ENCODE measurements at regions not wholly inside any gene's neighbourhood (a gene's known extent, or its start where the extent isn't known, plus 50 kb on each side); places are given as distances from the start of the nearest gene placed in this dataset.
"Not testable (repeated sequence)": the region's sequence is repeated elsewhere in the genome, so short reads cannot be mapped to it uniquely, and the experiment has no call there.

DNA sequence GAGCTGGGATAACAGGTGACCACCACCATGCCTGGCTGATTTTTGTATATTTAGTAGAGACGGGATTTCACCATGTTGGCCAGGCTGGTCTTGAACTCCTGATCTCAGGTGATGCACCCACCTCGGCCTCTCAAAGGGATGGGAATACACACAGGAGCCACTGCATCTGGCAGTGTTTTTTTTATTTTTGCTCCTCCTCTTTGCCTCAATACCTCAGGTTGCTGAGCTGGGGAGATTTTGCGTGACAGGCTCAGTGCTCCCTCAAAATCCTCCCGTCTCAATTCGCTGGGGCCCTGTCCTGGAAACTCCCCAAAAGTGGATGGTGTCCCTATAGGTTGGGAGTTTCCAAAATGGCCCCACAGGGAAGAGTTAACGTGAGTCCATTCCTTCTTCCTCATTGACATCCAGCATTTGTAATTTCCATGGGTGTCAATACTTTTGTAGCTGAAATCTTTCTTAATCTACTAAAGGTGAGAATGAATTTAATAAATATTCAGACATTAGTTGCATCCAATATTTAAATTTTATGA is 71.8 kb downstream of the GGTLC2 start:
- no peak for DNase-seq (ENCODE audit: low read depth)

DNA sequence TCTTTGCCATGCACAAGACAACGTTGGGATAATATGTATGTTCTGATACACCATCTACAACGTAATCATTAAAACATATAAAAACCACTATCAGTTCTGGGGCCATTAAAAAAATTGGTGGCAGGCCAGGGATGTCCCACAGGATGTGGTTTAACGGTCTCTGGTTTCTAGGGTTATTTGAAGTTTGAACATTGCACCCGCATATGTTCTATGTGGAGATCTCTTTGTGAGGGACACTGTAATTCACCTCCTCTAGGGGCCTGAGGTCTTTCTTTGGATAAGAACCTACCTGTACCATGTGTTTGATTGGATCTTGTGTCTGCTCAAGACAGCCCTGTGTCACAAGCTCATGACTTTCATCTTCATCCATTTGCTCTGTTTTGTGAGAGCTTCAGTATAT is 73.2 kb downstream of the GGTLC2 start:
- DNase-seq (ENCODE audit: low read depth) = no peak

DNA sequence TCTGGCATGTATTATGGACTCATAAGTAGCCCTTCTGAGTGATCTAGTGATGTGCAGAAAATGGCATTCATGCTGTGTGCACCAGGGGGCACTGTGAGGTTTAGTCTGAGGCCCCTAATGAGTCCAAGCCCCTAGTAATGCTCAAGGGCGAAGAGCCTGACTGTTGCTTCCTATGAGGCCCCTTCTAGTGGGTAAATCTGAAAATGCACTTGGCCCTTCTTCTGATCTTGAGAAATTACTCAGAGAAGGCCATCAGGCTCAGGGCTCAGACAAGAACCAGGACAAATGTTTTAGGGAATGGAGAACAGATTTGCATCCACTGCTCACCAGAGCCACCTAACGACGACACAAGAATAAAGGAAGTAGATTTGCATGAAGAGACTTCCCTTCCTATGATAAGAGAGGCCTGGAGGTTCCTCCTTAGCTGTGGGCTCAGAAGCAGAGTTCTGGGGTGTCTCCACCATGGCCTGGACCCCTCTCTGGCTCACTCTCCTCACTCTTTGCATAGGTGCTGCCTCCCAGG is 75.8 kb downstream of the GGTLC2 start:
- DNase-seq (ENCODE audit: low read depth) = peak; percentile 56

DNA sequence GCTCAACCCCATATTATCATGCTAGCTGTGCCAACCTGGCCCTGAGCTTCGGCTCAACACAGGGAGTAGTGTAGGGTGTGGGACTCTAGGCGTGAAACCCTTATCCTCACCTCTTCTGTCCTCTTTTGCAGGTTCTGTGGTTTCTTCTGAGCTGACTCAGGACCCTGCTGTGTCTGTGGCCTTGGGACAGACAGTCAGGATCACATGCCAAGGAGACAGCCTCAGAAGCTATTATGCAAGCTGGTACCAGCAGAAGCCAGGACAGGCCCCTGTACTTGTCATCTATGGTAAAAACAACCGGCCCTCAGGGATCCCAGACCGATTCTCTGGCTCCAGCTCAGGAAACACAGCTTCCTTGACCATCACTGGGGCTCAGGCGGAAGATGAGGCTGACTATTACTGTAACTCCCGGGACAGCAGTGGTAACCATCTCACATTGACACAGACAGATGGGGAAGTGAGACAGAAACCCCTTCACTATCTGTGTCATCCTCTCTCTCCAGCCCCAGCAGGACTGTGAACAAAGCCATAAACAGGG is 76.4 kb downstream of the GGTLC2 start:
- DNase-seq (ENCODE audit: low read depth) = no peak

DNA sequence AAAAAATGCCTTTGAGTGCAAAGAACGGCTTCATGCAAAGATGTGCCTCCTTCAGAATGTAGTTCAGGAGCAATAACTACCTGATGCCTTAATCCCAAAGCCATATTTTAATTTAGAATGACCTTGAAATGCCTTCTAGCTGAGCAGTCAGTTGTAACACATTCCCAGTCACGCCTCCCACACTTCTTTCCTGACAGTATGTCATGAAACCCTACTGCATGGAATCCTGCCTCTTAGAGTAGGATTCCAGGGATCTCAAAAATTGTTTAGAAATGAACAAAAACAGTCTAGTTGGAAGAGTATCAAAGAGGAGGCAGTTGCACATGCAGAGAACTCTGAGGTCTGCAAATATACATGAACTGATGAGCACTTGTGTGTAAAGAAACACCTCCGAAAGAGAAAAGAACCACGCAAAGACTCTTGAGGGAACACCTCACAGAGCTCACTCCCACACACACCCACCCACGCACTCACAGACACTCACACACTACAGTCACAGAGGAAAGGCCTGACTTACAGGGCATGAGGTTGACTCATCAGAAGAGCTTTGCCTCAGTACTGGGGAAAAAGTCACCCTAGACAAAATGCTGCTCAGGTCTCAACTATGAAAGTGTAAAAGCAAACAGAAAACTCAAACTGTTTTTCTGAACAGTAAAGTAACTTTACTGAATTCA is 77.4 kb downstream of the GGTLC2 start:
- no peak for DNase-seq (ENCODE audit: low read depth)

DNA sequence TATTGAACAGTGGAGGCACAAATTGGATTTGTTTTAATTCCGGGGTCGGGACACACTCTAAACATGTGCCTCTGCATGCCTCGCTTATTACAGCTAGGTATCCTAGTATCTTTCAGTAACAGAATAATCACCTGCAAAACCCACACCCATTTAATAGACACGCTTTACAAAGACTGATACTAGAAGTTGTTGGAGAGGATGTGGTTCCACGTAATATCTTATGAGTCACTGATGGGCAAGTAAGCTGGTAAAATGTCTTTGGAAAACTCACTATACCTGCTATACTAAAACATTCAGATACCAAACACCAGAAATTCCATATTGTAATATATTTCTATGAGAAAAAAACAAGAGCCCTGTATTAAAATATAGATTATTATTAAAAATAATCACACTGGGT is 84.0 kb downstream of the GGTLC2 start:
- peak; percentile 5 for DNase-seq (ENCODE audit: low read depth)

DNA sequence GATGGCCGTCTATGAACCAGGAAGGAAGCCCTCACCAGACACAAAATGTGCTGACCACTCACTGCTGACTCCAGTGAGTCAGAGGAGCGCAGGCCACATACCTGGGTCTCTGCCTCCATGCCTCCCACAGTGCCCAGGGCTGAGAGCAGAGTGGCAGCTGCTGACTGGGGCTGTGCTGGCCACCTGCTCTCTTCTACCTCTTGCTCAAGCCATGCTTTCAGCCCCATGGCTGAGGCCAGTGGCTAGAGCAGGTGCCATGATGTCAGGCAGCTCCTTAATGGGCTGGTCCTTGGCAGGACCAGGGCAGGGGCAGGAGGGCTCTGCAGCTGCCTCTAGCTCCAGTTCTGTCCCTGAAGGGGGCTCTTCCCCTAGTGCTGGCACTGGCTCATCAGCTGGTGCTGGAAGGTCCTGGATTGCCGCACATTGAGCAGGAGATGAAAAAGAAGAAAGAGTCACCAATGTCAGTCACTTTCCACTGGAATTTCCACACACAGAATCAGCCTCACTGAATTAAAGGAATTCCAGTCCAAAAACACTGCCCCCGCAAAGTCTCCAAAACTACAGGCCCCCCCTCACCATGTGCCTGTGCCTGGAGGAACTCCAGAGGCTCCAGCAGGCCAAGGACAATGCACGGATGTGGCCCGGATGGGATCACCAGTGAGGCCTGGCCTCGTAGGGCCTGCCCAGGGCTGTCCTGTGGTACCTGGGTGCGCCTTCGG is 86.4 kb downstream of the GGTLC2 start:
- DNase-seq (ENCODE audit: low read depth) = no peak

DNA sequence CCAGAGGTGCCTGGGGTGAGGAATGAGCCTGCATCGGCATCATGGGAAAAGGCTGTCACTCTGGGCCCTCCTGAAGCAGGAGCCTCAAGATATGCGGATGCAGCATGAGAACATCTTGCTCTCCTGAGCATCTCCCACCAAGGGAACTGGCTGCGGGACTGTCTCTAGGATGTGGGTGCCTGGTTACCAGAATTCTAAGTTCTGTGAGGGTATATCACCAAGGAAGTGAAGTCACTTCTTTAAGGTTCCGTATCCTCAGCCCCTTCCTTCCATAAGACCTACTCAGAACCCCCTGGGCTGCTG is 86.9 kb downstream of the GGTLC2 start:
- DNase-seq (ENCODE audit: low read depth) = no peak

DNA sequence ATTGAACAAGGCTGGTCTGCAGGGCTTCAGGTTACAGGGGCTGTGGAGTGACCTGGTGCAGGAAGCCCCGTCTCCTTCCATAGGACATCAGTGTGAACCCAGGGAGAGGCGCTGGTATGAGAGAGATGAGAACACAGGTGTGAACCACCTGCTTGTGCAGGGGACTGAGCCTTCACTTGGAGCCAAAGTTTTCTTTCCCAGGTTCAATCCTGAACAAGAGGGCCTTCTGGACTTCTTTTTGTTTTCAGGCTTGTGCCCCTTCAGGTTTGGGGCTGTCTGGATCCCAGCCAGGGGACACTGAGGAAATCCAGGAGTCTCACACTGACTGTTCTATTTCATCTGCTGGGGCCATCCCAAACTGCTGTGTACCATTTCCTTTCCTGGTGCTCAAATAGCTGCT is 88.6 kb downstream of the GGTLC2 start:
- not testable (repeated sequence) for DNase-seq (ENCODE audit: low read depth)

DNA sequence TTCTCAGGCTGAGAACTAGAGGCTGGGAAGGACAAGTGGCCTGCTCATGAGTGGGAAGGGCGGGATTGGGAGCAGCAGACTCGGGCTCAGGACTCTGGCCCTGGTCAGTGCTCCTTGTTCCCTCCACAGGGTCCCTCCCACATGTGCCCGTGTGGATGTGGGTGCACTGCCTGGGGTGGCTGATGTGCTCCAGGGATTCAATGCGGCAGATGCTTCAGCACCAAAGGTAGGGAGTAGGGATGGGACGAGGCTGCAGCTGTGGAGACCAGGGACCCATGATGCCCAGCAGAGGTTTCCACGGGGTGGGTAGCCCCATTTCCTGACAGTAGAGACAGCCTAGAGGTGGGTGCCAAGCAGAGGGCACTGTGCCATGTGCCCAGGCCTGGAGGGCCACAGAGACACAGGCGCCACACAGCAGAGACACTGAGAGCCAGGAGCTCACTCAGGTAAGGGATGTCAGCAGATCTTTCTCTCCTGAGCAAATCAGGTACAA is 89.5 kb downstream of the GGTLC2 start:
- DNase-seq (ENCODE audit: low read depth) = no peak

DNA sequence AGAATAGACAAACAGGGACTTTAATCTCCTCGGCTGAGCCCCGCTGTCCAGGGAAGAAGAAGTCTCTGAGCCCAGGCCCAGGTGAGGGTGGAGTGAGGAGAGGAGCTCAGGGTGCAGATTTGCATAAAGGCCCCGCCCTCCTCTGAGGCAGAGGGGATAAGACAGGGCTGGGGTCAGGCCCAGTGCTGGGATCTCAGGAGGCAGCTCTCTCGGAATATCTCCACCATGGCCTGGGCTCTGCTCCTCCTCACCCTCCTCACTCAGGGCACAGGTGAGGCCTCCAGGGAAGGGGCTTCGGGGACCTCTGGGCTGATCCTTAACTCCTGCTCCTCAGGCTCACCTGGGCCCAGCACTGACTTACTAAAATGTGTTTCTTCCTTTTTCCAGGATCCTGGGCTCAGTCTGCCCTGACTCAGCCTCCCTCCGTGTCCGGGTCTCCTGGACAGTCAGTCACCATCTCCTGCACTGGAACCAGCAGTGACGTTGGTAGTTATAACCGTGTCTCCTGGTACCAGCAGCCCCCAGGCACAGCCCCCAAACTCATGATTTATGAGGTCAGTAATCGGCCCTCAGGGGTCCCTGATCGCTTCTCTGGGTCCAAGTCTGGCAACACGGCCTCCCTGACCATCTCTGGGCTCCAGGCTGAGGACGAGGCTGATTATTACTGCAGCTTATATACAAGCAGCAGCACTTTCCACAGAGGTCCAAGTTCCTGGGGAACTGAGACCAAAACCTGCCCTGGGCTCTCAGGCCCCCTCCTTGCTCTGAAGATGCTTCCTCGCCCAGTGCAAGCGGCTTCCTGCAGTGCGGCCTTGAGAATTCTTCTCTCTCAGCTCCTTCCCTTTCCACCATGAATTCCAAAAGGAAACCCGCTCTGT is 90.2 kb downstream of the GGTLC2 start:
- DNase-seq (ENCODE audit: low read depth) = not testable (repeated sequence)

DNA sequence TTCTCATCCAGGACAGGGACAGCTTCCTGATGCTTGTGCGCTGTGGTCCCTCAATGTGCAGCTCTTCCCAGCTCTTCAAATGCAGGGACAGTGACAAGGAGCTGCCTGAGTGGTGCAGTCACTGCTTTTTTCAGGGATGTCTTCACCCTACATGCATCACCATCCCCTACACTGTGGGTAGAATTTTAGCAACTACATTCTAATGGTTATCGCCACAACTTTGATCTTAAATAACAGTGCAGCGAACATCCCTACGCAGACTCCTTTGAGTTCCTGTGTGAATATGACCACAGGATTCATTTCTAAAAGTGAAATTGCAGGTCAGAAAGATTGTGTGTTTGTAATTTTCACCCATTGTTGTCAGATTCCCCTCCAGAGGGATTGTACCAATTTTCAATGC is 90.9 kb downstream of the GGTLC2 start:
- not testable (repeated sequence) for DNase-seq (ENCODE audit: low read depth)

DNA sequence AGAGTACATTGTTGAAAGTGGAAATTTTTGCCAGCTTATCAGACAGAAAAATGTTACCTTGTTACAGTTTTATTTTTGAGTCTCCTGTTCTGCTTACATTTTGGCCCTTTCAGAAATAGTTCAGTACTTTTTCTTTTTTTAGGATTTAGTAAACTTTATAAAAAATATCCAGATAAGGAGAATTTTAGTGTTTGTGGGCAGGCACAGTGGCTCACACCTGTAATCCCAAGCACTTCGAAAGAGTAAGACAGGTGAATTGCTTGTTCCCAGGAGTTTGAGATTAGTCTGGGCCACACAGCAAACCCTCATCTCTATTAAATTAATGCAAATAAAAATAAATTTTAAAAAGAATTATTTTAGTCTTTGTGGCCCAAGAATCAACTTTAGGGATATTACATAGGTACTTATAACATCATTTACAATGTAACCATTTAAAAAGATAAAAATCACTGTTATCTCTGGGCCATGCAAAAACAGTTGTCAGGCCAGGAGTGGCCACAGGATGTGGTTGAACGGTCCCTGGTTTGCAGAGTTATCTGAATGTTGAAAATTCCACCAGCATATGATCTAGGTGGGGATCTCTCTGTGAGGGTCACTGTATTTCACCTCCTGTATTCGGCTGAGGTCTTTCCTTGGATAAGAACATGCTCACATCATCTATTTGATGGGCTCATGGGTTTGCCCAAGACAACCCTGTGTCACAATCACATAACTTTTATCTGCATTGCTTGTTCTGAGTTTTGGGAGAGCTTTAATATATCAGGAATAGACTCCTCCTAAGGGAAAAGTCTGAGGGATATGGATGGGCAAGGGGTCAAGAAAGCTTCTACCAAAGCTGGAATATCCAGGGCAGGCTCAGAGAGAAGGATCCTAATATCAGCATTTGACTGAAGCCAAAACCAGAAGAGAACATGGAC is 91.5 kb downstream of the GGTLC2 start:
- no peak for DNase-seq (ENCODE audit: low read depth)

DNA sequence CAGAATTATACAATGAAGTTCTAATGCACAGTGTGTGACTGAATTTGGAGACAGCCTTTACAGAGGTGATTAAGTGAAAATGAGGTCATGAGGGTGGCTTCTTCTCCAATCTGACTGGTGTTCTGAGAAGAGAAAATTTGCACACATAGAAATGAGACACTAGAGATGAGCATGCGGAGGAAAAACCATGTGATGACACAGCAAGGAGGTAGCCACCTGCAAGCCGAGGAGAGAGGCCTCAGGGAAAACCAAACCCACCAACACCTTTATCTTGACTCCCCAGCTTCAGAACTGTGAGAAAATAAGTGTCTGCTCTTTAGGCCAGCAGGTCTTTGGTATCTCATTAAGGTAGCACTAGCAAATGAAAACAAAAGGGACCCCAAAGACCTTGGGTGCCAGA is 93.2 kb downstream of the GGTLC2 start:
- DNase-seq (ENCODE audit: low read depth) = no peak

DNA sequence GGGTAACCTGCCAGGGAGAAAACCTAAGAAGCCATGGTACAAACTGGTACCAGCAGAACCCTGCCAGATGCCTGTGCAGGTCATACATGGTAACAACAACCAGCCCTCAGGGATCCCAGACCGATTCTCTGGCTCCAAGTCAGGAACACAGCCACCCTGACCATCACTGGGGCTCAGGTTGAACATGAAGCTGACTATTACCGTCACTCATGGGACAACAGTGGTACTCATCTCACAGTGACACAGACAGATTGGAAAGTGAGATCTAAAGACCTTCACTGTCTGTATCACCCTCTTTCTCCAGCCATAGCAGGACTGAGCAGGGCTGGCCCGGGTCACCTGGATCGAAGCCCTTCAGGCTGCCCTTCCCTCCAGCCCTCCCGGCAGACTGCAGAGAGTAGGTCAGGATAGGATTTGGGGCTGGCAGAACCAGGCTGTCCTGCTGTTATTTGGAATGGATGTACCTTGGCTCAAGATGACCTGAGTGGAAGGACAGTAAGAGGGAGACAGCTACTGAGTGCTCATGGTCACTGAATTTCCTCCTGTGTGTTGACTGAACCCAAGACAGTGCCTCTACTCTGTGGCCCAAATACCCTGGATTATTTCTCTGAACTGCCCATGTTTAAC is 94.7 kb downstream of the GGTLC2 start:
- no peak for DNase-seq (ENCODE audit: low read depth)

DNA sequence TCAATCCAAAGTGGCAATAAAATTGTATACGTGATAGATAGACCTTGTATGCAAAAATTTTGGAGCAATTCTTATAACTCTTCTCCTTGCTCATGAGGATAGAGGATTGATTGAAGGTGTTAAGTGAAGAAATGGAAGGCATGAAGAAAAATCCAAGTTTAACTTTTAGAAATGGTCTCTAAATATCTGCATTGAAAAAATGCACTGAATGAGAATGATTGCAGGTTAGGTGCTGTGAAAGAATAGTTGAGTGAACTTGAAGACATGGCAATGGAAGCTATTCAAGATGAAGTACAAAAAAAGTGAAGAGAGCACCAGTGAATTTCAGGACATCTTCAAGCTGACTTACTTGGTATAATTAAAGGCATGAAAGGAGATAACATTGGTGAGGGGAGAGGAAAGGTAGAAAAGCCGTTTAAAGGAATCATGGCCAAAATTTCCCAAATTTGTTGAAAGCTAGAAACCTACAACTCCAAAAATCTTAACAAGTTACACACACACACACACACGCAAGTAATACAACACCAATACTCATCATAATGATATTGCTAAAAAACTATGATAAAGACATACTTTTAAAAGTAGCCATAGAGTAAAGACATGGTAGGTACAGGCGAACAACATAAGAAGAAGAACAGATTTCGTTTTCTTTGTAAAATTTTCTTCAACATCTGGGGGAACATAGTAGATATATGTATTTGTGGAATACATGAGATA is 96.3 kb downstream of the GGTLC2 start:
- no peak for DNase-seq (ENCODE audit: low read depth)

DNA sequence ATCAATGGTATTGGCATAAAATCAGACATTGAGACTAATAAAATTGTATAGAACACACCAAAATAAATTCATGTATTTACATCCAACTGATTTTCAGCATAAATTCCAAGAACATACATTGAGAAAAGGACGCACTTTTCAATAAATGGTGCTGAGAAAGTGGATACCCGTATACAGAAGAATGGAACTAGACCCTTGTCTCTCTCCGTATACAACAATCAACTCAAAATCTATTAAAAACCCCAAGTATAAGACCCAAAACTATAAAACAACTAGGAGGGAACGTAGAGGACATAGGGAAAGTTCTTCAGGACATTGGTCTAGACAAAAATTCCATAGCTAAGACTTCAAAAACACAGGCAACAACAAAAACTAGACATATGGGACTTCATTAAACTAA is 97.4 kb downstream of the GGTLC2 start:
- DNase-seq (ENCODE audit: low read depth) = no peak

DNA sequence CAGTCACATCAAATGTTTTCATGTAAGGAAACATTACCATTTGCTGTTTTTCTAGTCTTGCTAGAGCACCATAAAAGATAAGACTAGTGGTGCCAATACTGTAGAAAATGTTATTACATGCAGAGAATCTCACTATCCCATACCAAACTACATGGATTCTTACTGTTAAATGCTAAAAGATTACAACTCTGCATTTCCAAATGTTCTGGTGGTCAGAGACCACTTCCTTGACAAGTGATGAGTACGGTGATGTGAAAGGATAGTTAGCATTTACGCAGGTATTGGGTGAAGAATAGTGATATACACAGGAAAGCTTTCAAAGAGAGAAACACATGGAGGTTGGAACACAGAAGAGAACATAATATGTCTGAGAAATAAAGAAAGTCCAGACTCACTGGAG is 98.2 kb downstream of the GGTLC2 start:
- no peak for DNase-seq (ENCODE audit: low read depth)

DNA sequence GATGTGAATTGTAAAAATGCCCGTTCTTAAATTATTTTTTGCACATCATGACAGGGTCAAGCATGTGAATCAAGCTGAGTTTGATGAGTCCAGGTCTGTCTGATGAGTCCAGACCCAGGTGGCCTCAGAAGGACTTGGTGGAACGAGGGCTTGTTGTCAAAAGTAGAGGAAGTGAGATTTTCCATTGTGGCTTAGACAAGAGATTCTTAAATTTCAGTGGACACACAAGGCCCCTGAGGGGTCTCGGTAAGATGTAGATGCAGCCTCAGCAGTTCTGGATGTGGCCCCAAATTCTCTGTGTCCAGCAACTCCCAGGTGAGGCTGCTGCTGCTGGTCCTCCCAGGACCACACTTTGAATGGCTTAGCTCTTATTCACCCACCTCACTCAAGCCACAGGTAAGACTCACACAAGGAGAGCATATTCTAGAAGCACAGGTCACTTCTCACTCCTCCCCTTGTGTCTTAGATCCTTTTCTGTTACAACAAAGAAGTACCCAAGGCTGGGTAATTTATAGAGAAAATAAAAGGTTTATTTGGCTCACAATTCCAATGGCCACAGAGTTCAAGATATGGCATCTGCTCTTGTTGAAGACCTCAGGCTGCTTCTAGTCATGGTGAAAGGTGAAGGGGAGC is 98.8 kb downstream of the GGTLC2 start:
- no peak for DNase-seq (ENCODE audit: low read depth)
